GM23338 (cell line): ENCODE measurements at regions not wholly inside any gene's neighbourhood (a gene's known extent, or its start where the extent isn't known, plus 50 kb on each side); places are given as distances from the start of the nearest gene placed in this dataset.

Source experiments
- ATAC-seq: fragments of 200-7000 bp; cut with Tn5 transposase; 3 replicates; pipeline ENCODE4 v1.9.1; 2020
- DNase-seq: peaks from one replicate; pipeline ENCODE4 v3.0.0-alpha.2; 2015; ENCODE audit warnings: low spot score
- H2AFZ ChIP-seq: fragments of 200-600 bp; sonication (generic); 2 replicates; pipeline ENCODE4 v1.8.0; 2016; ENCODE audit warnings: antibody characterized with exemption, mild to moderate bottlenecking, moderate library complexity
- H3F3A ChIP-seq: fragments of 200-600 bp; sonication (generic); replicated peaks from 2 replicates; pipeline ENCODE4 v1.8.0; 2017; ENCODE audit warnings: antibody characterized with exemption, mixed run types, low read depth
- H3K27ac ChIP-seq: fragments of 200-600 bp; sonication (generic); 2 replicates; pipeline ENCODE4 v1.6.1; 2016; ENCODE audit warnings: low read depth
- H3K27me3 ChIP-seq: fragments of 200-600 bp; sonication (generic); 2 replicates; pipeline ENCODE4 v1.8.0; 2016; ENCODE audit warnings: mild to moderate bottlenecking, mixed run types, moderate library complexity; ENCODE audit not compliant: insufficient read depth
- H3K36me3 ChIP-seq: fragments of 200-600 bp; sonication (generic); 2 replicates; pipeline ENCODE4 v1.8.0; 2016; ENCODE audit warnings: mild to moderate bottlenecking; ENCODE audit not compliant: insufficient read depth
- H3K4me1 ChIP-seq: fragments of 200-600 bp; sonication (generic); 2 replicates; pipeline ENCODE4 v1.8.0; 2016; ENCODE audit warnings: mild to moderate bottlenecking, moderate library complexity; ENCODE audit not compliant: insufficient read depth
- H3K4me2 ChIP-seq: fragments of 200-600 bp; sonication (generic); 2 replicates; pipeline ENCODE4 v1.7.1; 2017; ENCODE audit warnings: mixed run types
- H3K4me3 ChIP-seq: fragments of 200-600 bp; sonication (generic); 2 replicates; pipeline ENCODE4 v1.6.1; 2016; ENCODE audit warnings: mixed run types
- H3K79me2 ChIP-seq: fragments of 200-600 bp; sonication (generic); replicated peaks from 2 replicates; pipeline ENCODE4 v1.8.0; 2017; ENCODE audit warnings: mild to moderate bottlenecking; ENCODE audit not compliant: insufficient read depth
- H3K9me2 ChIP-seq: fragments of 200-600 bp; sonication (generic); 2 replicates; pipeline ENCODE4 v1.8.0; 2017; ENCODE audit not compliant: insufficient read depth
- H4K20me1 ChIP-seq: fragments of 200-600 bp; sonication (generic); replicated peaks from 2 replicates; pipeline ENCODE4 v1.8.0; 2017; ENCODE audit warnings: mild to moderate bottlenecking; ENCODE audit not compliant: insufficient read depth
- H3K27ac Mint-ChIP-seq: 2 replicates; pipeline ENCODE4 v1.8.0; 2020; ENCODE audit warnings: inconsistent platforms, mild to moderate bottlenecking, moderate library complexity, mixed read lengths
- H3K27me3 Mint-ChIP-seq: 3 replicates; pipeline ENCODE4 v1.8.0; 2022; ENCODE audit warnings: low read depth, mild to moderate bottlenecking, moderate library complexity, mixed read lengths, inconsistent platforms; ENCODE audit not compliant: insufficient read depth, poor library complexity
- H3K36me3 Mint-ChIP-seq: 3 replicates; pipeline ENCODE4 v1.8.0; 2021; ENCODE audit warnings: low read depth, mild to moderate bottlenecking, inconsistent platforms, moderate library complexity, mixed read lengths
- H3K4me1 Mint-ChIP-seq: 3 replicates; pipeline ENCODE4 v1.8.0; 2020; ENCODE audit warnings: mild to moderate bottlenecking, inconsistent platforms, mixed read lengths
- H3K4me3 Mint-ChIP-seq: 3 replicates; pipeline ENCODE4 v1.8.0; 2021; ENCODE audit warnings: moderate library complexity, mild to moderate bottlenecking, inconsistent platforms, mixed read lengths
- H3K9me3 Mint-ChIP-seq: 3 replicates; pipeline ENCODE4 v1.8.0; 2020; ENCODE audit warnings: moderate library complexity, mild to moderate bottlenecking, inconsistent platforms, mixed read lengths
- CTCF ChIP-seq, 2 experiments: fragments of 200-600 bp in 1 of 2; sonication (generic) in 1 of 2; conservative IDR thresholded peaks; 2 replicates each; pipeline versions ENCODE4 v1.5.1 to v1.6.1; 2016 to 2017; ENCODE audit warnings: antibody characterized with exemption in 2 of 2, low read depth in 2 of 2, mild to moderate bottlenecking in 2 of 2, moderate library complexity in 1 of 2
- JUNB ChIP-seq: IDR thresholded peaks from one replicate; pipeline ENCODE4 v1.6.1; 2016; ENCODE audit warnings: antibody characterized with exemption; ENCODE audit not compliant: unreplicated experiment
- ZNF114 ChIP-seq: fragments of 250-450 bp; sonication (Bioruptor Pico); IDR thresholded peaks from 2 replicates; pipeline ENCODE4 v1.5.0; 2020; ENCODE audit warnings: mild to moderate bottlenecking, moderate library complexity
- ZNF462 ChIP-seq: fragments of 250-450 bp; sonication (Bioruptor Pico); IDR thresholded peaks from 2 replicates; pipeline ENCODE4 v1.5.0; 2020; ENCODE audit warnings: mild to moderate bottlenecking, moderate library complexity

GRCh38 chr1:168468822-168469221 is 75.0 kb downstream of the XCL2 start (continued):
- TF ChIP-seq ZNF462 (CRISPR knock-in tag) (no peak), CTCF (conservative IDR thresholded peaks at IDR 0.05; ENCODE audit: low read depth in 2 of 2) (no peak)

- Histone ChIP-seq H3K27ac (no peak overlapping the region), H3K27me3 (no peaks in the 10 kb centered on the region), H2AFZ (no peak overlapping the region), H3K79me2 (no peaks in the 10 kb centered on the region), H3K36me3 (no peaks in the 10 kb centered on the region), H3F3A (no peaks in the 10 kb centered on the region), H3K4me2 (no peak overlapping the region), H4K20me1 (no peaks in the 10 kb centered on the region), H3K9me2 (peaks cover under 1% of the 10 kb centered on the region; the same call in 1 of the 2 replicates), H3K4me3 (no peak overlapping the region), H3K4me1 (0 out of 2 replicates have a peak, but pooled peaks cover 5% of the 10 kb centered on the region)
- no peak overlapping the region for H3K27ac Mint-ChIP-seq
- DNase-seq (peak; percentile 34), ATAC-seq (no peak)
- H3K36me3 Mint-ChIP-seq: peaks cover under 1% of the 10 kb centered on the region; the same call in 1 of the 3 replicates
- H3K4me3 Mint-ChIP-seq: no peak overlapping the region
- H3K27me3 Mint-ChIP-seq: peaks cover 3% of the 10 kb centered on the region
- H3K9me3 Mint-ChIP-seq: peaks cover 4% of the 10 kb centered on the region
- H3K4me1 Mint-ChIP-seq: peaks cover 11% of the 10 kb centered on the region; the same call in 2 of the 3 replicates
- TF ChIP-seq JUNB: no peak
- TF ChIP-seq ZNF114 (CRISPR knock-in tag): no peak
These were observed 75.6 kb downstream of the XCL2 start for GRCh38 chr1:168468042-168468809.
